ENCODE measurements at regions not wholly inside any gene's neighbourhood (a gene's known extent, or its start where the extent isn't known, plus 50 kb on each side); places are given as distances from the start of the nearest gene placed in this dataset.
"Not testable (repeated sequence)": the region's sequence is repeated elsewhere in the genome, so short reads cannot be mapped to it uniquely, and the experiment has no call there.

DNA sequence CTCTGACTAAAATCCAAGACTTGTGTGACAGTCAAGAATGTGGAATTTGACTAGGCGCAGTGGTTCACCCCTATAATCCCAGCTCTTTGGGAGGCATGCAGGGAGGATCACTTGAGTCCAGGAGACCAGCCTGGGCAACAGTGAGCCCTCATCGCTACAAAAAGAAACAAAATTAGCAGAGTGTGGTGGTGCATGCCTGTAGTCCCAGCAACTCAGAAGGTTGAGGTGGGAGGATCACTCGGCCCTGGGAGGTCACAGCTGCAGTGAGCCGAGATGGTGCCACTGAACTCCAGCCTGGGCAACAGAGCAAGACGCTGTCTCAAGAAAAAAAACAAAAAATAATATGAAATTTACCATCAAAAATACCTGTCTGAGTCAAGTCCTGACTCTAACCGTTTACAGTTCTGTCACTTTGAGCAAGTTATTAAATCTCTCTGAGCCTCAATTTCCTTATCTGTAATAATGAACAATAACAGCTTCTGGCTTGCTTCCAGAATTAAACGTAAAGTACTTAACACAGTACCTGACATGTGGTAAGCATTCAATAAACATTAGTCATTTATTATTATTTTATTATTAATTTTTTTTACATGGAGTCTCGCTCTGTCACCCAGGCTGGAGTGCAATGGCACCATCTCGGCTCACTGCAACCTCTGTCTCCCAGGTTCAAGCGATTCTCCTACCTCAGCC is 204.6 kb upstream of the TSC22D1 start:
- DNase-seq (ENCODE audit: low spot score), result no peak

DNA sequence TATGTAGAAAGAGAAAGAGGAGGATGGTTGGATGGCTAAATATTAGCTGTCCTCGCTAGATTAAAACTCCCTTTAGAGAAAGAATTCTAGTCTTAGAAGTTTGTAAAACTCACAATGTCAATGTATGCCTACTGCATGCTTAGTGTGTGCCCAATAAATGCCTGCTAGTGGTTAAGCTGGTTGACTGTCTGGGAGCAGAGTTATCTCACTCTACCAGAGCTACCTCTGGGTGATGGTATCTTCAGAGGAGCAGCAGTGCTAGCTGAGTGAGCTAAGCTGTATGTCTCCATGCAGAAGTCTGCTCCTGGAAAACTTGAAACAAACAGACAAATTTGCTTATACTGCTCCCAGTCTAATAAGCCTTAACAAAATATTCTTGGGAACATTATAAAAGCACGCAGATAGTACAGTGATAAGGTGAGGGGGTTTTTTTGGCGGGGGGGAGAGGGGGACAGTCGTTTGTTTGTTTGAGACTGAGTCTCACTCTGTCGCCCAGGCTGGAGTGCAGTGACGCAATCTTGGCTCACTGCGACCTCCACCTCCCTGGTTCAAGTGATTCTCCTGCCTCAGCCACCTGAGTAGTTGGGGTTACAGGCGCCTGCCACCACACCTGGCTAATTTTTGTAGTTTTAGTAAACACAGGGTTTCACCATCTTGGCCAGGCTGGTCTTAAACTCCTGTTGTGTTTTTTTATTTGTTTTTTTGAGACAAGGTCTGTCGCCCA is 202.8 kb upstream of the TSC22D1 start:
- DNase-seq (ENCODE audit: low spot score), result no peak

DNA sequence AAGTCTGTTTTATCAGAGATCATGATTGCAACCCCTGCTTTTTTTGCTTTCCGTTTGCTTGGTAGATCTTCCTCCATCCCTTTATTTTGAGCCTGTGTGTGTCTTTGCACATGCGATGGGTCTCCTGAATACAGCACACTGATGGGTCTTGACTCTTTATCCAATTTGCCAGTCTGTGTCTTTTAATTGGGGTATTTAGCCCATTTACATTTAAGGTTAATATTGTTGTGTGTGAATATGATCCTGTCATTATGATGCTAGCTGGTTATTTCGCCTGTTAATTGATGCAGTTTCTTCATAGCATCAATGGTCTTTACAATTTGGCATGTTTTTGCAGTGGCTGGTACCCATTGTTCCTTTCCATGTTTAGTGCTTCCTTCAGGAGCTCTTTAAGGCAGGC is 199.2 kb upstream of the TSC22D1 start:
- not testable (repeated sequence) for DNase-seq (ENCODE audit: low spot score)

DNA sequence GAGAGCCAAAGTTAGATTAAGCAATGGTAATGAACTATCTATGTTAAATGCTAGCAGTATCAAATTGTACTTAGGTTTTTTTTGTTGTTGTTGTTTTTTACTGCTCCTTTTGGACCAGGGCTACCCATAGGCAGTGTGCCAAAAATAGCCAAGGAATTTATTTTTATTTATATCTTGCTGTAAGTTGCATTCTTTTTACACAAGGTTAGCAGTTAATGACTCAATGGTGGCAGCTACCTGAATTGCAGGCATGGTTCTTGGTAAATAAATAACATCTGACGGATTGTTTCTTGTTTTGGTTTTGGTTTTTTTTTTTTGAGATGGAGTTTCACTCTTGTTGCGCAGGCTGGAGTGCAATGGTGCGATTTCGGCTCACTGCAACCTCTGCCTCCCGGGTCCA is 194.8 kb upstream of the TSC22D1 start:
- DNase-seq (ENCODE audit: low spot score), result no peak

DNA sequence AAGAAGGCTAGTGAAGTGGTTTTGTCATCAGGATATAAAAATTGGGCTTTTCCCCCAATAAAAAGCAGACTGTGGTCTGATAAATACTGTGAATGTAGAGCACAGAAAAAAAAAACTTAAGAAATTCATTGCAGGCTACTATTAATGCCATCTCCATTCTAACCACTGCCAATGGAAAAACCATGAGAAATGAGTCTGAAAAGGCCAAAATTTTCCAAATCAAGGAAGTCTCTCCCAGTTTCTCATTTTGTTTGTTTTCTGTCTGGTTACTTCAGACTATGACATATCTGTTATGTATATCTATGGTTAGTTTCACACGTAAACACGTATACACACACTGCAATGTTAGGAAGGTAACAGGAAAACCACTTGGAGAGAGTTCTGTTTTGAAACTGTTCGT is 193.6 kb upstream of the TSC22D1 start:
- no peak for DNase-seq (ENCODE audit: low spot score)

DNA sequence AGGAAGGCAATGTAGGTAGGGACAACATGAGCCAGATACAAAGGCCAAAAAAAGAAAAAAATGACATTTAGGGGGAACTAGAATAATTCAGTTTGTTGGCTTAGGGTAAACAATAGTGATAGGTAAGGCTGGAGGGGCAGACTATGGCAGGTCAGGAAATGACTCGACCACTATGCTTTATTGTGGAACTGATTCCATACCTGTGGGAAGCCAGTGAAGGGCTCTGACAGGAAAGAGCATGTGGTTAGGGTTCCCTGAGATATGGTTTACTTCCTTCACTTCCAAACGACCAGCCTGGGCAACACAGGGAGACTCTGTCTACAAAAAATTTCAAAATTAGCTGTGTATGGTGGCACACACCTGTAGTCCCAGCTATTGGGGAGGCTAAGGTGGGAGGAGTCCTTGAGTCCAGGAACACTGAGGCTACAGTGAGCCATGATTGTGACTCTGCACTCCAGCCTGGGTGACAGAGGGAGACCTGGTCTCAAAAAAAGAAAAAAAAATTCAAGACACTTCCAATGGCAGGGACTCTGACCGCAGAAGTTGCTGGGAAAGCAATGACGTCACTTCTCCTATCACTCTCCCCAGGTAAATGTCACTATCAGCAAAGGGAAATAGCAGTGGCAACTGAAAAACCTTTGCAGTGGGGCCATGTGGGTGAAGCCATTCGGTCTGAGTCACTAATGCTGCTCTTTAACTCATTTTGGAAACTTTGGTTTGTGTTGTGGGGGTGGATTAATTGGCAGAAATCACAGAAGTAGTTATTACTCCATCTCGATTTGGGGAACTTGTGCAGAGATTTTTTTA is 192.8 kb upstream of the TSC22D1 start:
- DNase-seq (ENCODE audit: low spot score), result no peak

DNA sequence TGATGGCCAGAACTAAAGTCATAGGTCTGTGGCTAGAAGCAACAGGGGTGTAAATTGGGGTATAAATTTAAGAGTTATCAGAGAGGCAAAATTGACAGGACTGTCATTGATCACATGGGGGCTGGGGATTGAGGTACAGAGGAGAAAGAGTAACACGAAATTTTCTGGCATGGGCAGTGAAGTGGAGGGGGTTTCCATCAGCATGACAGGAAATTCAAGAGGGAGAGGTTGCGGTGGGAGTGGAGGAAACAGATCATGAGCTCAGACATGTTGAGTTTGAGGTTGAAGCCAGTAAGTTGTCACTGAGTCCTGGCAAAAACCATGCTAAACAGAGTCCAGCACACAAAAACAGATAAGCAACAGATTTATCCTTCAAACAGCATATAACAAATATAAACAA is 192.1 kb upstream of the TSC22D1 start:
- DNase-seq (ENCODE audit: low spot score), result no peak

DNA sequence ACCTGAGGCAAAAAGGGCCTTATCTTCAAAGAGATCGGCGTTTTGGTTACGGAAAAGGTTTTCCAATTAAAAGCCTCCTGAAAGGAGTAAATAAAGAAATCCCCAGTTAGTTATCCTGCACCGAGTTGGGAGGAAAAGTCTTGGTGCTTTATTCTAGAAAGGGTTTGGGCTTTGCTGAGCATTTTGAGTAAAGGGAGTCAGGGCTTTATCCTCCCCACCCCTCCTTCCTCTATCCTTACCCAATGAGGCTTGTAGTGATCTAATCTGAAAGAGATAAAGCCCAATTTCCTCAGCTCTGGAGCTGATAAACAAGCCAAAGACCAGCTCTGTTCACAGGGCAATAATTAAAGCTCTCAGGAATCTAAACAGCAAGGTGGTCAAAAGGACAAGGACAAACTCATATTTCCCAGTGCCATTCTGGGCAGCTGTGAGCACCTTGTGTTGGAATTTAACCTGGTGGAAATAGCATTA is 188.9 kb upstream of the TSC22D1 start:
- no peak for DNase-seq (ENCODE audit: low spot score)

DNA sequence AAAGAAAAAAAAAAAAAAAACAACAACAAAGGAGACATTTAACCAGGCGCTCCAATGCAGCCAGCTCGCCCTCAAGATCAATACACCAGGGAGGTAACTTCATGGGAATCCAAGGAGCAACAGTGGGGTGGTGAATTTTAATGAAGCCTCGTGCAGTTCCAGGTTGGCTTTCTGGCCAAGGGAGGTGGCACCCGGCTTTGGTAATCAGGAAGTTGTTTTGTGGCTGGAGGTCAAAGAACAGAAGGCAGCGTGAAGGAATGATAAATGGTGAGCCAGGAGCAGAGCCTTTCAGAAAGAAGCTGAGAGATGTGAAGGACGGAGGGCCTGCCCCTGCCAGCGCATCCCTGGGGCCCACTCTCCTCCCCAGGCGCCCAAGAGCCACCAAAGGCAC is 188.2 kb upstream of the TSC22D1 start:
- no peak for DNase-seq (ENCODE audit: low spot score)

DNA sequence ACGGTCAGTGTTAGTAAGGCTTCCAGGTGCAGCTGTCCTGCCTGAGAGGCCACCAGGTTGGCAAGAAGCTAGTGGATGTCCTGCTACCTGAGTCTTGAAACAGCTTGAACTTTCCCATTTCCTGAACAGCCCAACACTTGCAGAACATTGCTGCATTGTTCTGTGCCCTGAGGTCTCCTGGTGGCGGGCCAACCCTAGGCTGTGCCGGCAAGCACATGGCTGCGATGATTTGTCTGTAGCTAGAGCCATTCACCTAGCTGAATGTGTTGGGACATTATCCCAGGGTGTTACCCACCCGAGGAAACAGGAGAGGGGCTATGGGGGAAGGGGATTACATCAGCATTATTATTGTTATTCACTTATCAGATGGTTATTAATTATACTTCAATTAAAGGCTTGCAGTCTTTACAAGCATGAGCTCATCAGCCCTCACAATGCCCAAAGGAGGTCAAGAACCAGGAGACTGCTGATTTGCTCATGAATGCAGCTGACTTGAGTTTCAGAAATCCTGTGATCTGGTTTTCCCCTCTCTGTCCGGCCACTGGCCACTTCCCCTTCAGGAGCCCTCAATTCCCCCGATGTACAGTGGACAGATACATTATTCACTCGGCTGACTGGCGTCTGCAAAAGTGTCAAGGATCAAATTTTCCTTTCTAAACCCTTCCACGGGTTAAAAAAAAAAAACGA is 187.6 kb upstream of the TSC22D1 start:
- no peak for DNase-seq (ENCODE audit: low spot score)

DNA sequence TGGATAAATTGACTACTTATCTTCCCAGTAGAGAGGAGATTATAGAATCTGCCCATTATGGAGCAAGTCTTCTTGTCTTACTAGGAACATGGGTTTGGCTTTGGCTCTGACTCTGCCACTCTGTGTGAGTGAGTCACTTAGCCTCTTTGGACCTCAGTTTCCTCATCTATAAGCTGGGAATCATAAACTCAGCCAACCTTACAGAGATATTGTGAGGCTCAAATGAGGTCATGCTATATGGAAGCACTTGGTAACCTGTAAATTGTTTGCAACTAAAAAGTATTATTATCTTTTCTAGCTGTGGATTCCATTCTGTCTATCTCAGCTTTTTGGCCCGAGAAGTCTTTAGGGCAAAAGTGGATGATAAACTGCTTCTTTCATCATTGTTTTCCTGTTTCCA is 186.8 kb upstream of the TSC22D1 start:
- no peak for DNase-seq (ENCODE audit: low spot score)

DNA sequence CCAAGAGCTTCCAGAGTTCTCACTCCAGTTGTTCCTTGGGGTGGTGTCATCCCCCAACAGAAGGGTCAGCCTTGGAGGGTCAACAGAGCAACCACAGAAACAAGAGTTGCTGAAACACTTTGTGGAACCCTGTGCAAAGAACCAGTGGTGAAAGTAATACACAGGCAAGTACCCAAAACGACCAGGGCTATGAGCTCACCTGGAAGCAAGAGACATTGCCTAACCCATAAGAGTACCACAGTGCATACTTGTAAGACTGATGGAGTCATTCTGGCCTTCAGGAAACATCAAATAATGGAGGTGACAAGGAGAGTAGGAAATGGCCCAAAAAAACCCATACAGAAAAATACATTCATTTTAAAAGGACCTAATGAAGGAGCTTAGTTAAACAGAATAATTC is 184.3 kb upstream of the TSC22D1 start:
- no peak for DNase-seq (ENCODE audit: low spot score)

DNA sequence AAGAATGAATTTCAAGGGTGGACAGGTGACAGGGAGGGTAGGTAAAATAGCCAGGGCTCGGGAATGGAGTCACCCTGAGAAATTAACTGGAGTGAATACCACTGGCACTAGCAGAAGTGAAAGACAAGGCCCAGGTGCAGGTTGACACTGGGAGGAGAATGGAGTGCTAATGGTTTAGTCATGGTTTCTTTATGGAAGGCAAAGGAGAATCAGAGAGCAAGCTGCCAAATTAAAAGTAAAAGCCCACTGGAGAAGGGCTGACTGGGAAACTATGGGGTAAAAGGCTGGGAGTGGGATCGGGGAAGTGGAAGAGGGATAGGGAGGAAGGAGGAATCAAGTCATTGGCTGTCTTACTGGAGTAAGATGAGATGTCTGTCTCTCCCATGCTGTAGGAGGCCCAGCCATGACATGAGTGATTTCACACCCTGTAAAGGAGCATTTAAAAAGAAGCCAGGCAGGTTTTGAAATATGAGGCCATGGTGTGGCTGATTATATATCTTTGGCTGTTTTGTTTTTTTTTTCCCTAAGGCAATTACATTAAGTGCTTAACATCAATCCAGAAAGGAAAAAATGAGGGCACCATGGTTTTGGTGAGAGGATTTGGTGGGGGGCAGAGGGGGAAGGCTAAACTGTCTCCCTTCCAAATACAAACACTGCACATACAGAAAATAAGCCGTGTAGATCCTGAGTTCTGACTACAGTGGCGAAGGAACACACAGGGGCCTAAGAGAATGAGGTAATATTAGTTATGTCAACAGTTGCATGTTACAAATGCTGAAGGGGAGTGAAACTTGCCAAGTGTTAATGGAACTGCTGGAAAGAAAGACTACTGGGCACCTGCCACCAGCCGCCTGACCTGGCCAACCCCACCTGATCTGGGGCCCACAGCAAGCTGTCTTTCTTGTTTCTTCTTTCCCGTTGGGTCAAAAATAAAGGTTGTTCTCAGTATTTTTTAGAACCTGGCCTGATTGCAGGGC is 183.5 kb upstream of the TSC22D1 start:
- DNase-seq (ENCODE audit: low spot score), result no peak

DNA sequence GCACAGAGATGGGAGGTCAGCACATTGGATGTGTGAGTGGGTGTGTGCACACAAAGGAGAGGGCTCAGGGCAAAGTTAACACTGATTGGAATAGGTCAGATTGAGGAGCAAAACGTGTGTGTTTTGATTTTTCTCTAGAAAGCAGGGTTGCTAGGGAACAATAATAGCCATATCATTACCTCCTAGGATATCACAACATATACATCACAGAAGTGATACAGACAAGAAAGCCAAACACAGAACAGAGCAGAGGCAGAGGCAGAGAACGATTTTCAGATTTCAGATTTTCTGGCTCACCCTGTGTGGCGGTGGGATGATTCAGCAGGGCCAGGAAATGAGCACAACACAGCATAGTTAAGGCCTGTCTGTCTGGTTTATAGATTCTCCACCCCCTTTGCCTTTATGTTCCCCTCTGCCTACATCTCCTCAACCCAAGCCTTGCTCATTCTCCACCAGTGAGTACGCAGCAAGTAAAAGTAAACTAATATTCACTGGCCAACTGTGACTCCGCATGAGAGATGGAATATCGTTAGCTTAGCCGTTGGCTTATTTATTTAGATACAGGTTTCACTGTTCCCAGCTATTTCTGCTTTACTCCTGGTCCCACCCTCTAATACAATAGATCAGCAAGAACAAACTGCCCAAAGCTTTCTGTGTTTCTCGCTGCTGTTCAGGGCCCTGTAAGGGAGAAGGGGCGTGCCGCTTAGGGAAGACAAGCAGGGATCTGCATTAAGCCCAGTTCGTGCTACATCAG is 182.7 kb upstream of the TSC22D1 start:
- DNase-seq (ENCODE audit: low spot score), result no peak

DNA sequence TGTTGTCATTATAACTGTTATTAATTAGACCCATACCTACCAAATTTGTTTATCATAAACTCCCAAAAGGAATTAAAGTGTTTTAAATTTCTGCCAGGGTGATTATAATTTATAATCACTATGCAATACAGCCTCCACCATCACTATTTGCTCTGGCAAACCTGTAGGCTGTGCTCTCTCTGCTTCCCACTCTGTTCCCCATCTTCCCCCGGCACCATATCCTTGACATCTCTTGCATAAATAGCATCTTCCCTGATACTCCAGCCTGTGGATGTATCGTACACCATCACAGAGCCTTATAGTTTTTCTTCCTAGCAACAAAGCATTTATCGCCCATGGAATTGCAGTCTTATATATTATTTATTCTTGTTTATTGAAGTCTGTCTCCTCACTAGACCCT is 181.5 kb upstream of the TSC22D1 start:
- DNase-seq (ENCODE audit: low spot score), result no peak

DNA sequence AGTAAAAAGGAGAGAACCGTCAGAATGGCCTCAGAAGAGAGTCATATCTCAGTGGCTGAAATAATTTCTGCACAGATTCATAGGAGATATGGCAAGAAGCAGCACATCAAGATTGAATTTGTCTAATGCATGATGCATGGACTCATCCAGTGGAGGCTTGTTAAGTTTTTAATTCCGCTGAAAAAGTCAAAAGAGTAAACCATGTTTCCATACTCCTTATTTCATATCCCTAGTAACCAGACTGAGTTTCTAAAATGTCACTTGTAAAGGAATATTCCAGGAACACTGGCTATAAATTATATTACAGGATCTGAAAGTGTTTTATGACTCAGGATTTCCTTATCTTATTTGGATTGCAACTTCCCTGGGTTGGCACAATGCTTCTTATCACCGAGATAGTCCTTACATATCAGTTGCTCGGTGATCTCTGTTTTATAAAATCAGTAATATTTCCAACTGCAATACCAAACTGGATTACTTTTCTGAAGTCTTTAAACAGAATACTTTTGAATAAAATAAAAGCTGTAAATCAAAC is 180.2 kb upstream of the TSC22D1 start:
- no peak for DNase-seq (ENCODE audit: low spot score)

DNA sequence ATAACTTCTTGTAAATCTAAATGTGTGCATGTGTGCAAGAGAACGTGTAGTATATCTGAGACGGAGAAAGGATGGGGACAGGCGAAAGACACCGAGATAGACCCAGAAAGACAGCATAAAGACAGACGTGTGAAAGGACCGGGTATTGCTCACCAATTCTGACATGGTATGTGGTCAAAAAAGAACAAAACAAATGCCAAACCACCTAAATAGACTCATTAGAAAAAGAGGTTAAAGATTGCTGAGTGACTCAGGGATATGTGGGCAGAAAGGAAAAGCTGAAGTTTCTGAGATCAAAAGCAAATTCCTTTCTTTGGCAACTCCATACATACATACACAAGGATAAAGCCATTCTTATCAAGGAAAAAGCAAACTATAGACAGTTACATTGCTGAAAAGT is 179.7 kb upstream of the TSC22D1 start:
- DNase-seq (ENCODE audit: low spot score), result no peak

DNA sequence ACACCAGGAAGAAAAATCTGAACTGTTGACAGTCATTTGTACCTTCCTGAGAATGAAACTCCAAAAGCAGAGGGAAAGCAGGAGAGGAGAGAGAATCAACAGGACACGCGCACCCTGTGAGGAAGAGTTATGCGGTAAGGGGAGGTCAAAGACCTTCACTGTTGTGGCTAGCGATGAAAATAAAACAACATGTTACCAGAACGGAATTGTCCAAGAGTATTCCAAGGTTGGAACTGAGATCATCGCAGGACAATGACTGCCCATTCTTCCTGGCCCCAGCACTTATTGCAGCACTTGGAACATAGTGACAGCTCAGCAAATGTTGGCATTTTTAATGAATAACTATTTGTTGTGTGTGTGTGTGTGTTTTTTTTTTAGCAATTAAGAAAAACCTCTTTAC is 176.0 kb upstream of the TSC22D1 start:
- DNase-seq (ENCODE audit: low spot score), result no peak

DNA sequence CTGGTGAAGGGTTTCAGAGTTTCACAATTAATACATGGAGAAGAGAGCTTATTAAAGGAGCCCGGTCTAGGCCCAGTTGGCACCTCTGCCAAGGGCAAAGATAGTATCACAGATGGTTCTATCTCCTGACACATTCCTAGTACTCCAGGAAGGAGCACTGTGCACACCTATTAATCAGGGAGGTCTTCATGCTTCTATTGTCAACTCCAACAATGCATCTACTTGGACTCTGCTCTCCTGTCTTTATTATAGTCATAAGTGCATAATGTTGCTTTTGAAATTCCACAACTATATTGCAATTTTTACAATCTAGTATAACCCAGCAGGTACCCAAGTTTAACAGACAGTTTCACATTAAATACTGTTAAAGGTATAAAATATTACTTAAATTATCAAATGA is 174.5 kb upstream of the TSC22D1 start:
- no peak for DNase-seq (ENCODE audit: low spot score)

DNA sequence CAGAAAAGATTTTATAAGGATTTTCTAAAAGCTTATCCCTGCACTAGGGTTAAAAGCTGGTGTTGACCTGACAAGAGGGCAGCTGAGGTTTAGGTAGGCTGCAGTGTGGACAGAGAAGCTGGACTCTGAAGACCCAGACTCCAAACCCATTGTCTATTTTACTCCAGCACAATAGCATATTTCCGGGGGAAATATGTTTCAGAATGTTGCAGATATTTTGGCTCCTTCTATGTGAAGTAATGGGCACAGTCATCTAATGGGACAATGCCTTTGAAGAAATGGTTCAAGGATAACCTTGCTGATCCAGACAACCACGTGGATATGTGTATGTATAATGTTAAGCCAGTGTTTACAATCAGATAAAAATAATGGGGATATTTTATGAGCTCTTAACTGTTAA is 173.8 kb upstream of the TSC22D1 start:
- DNase-seq (ENCODE audit: low spot score), result no peak
